Caco-2 (cell line): ENCODE measurements at regions not wholly inside any gene's neighbourhood (a gene's known extent, or its start where the extent isn't known, plus 50 kb on each side); places are given as distances from the start of the nearest gene placed in this dataset.

Experiments used
- BruUV-seq: library from RNA; stranded (reverse); fragments of 400-500 nt; replicated peaks from 2 replicates; lab custom pipeline; 2021; lab: Mats Ljungman, UMichigan
- CTCF ChIA-PET: fragments of 300-600 bp; sonication (Branson Sonifier 250); formaldehyde crosslinking; loops from one replicate; lab custom pipeline; 2022; ENCODE audit warnings: antibody characterized with exemption; lab: Charles Lee
- POLR2A ChIA-PET: fragments of 300-600 bp; sonication (Branson Sonifier 250); formaldehyde crosslinking; loops from one replicate; lab custom pipeline; 2022; ENCODE audit warnings: antibody characterized with exemption; lab: Charles Lee
- DNase-seq, 2 experiments: peaks; one replicate each; pipeline versions ENCODE4 v3.0.0 to v3.0.0-alpha.2; 2020 to 2022
- H3K27me3 ChIP-seq: replicated peaks from 2 replicates; pipeline ENCODE4 v1.6.0; 2011; ENCODE audit warnings: low read length; ENCODE audit not compliant: control insufficient read depth, insufficient read depth
- H3K36me3 ChIP-seq: 2 replicates; pipeline ENCODE4 v1.5.1; 2011; ENCODE audit warnings: low read length; ENCODE audit not compliant: control insufficient read depth, insufficient read depth
- H3K4me1 ChIP-seq: fragments of 250-450 bp; sonication (Bioruptor Pico); 2 replicates; pipeline ENCODE4 v1.5.1; 2020; ENCODE audit warnings: mild to moderate bottlenecking
- H3K4me3 ChIP-seq: 2 replicates; pipeline ENCODE4 v1.5.1; 2011; ENCODE audit warnings: low read depth, mild to moderate bottlenecking, control low read depth, low read length
- H3K9me3 ChIP-seq: fragments of 250-450 bp; sonication (Bioruptor Pico); 2 replicates; pipeline ENCODE4 v1.5.1; 2020; ENCODE audit warnings: mild to moderate bottlenecking, moderate library complexity
- H3K27ac Mint-ChIP-seq: one replicate; pipeline ENCODE4 v1.8.0; 2022; ENCODE audit warnings: mixed read lengths; ENCODE audit not compliant: unreplicated experiment
- H3K27me3 Mint-ChIP-seq: one replicate; pipeline ENCODE4 v1.8.0; 2022; ENCODE audit warnings: mixed read lengths; ENCODE audit not compliant: insufficient read depth, unreplicated experiment
- H3K36me3 Mint-ChIP-seq: one replicate; pipeline ENCODE4 v1.8.0; 2022; ENCODE audit warnings: mild to moderate bottlenecking, mixed read lengths; ENCODE audit not compliant: insufficient read depth, unreplicated experiment
- H3K4me1 Mint-ChIP-seq: one replicate; pipeline ENCODE4 v1.8.0; 2022; ENCODE audit warnings: low read depth, mixed read lengths; ENCODE audit not compliant: unreplicated experiment
- H3K4me3 Mint-ChIP-seq: one replicate; pipeline ENCODE4 v1.8.0; 2022; ENCODE audit warnings: mild to moderate bottlenecking, moderate library complexity, mixed read lengths; ENCODE audit not compliant: unreplicated experiment
- H3K9me3 Mint-ChIP-seq: one replicate; pipeline ENCODE4 v1.8.0; 2022; ENCODE audit warnings: mixed read lengths; ENCODE audit not compliant: unreplicated experiment
- CTCF ChIP-seq, 2 experiments: fragments of 200-600 bp in 1 of 2; IDR thresholded peaks; 1 replicate in 1 of 2; 2 replicates in 1 of 2; pipeline versions ENCODE4 v1.5.1 to v1.8.0; 2011 to 2022; ENCODE audit warnings: antibody characterized with exemption in 1 of 2, control low read depth in 1 of 2, inconsistent platforms in 1 of 2, low read depth in 1 of 2, low read length in 1 of 2, mild to moderate bottlenecking in 1 of 2, moderate library complexity in 1 of 2; ENCODE audit not compliant: insufficient read depth in 1 of 2, severe bottlenecking in 1 of 2, unreplicated experiment in 1 of 2
- intact Hi-C: fragments of 100-400 bp; cut with micrococcal nuclease; formaldehyde crosslinking; loops from one replicate; pipeline ENCODE4 v1.10.0; 2022; ENCODE audit not compliant: unreplicated experiment

- intact Hi-C loops = no loop called here
- ChIA-PET POLR2A (no interaction called here), CTCF (no interaction called here)
- TF ChIP-seq CTCF (IDR thresholded peaks at IDR 0.05; ENCODE audit: insufficient read depth in 1 of 2, low read depth in 1 of 2, low read length in 1 of 2, severe bottlenecking in 1 of 2, unreplicated experiment in 1 of 2) = no peak
- BruUV-seq = no TSS peak
- H3K4me3 ChIP-seq = no peak overlapping the region
- H3K4me1 Mint-ChIP-seq = no peaks in the 10 kb centered on the region
- no peaks in the 10 kb centered on the region for H3K9me3 ChIP-seq
- H3K9me3 Mint-ChIP-seq = no peaks in the 10 kb centered on the region
- DNase-seq = no peak
- H3K27me3 ChIP-seq = no peaks in the 10 kb centered on the region
- H3K36me3 Mint-ChIP-seq = no peaks in the 10 kb centered on the region
- no peaks in the 10 kb centered on the region for H3K4me1 ChIP-seq
- no peak overlapping the region for H3K27ac Mint-ChIP-seq
- H3K27me3 Mint-ChIP-seq = no peaks in the 10 kb centered on the region
- H3K4me3 Mint-ChIP-seq = no peak overlapping the region
- H3K36me3 ChIP-seq = no peaks in the 10 kb centered on the region
Measured at GRCh38 chr1:14462851-14463250, 135.6 kb upstream of the KAZN start.

DNA sequence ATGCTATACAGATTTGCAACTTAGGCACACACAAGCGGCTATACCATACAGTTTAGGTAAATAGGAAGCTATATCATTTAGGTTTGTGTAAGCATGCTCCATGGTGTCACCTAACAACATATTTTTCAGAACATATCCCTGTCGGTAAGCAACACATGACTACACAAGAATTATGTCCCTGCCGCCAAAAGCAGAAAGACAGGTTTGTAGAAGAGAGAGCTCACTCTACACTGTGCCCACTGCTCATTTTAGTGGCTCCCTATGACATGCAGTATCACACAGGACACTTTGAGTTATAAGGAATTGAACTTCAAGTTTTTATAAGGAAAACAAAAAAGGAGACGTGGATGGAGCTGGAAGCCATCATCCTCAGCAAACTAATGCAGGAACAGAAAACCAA lies 132.5 kb upstream of the KAZN start:
- no peak overlapping the region for H3K27ac Mint-ChIP-seq
- no peaks in the 10 kb centered on the region for H3K36me3 Mint-ChIP-seq
- Histone ChIP-seq H3K36me3 (no peaks in the 10 kb centered on the region), H3K4me3 (no peak overlapping the region), H3K9me3 (no peaks in the 10 kb centered on the region), H3K4me1 (no peaks in the 10 kb centered on the region), H3K27me3 (no peaks in the 10 kb centered on the region)
- H3K4me1 Mint-ChIP-seq = no peaks in the 10 kb centered on the region
- intact Hi-C loops = no loop called here
- H3K4me3 Mint-ChIP-seq = no peak overlapping the region
- no peaks in the 10 kb centered on the region for H3K9me3 Mint-ChIP-seq
- no TSS peak for BruUV-seq
- ChIA-PET POLR2A (no interaction called here), CTCF (no interaction called here)
- no peak for TF ChIP-seq CTCF (IDR thresholded peaks at IDR 0.05; ENCODE audit: insufficient read depth in 1 of 2, low read depth in 1 of 2, low read length in 1 of 2, severe bottlenecking in 1 of 2, unreplicated experiment in 1 of 2)
- H3K27me3 Mint-ChIP-seq = peaks cover 3% of the 10 kb centered on the region
- DNase-seq = no peak

GRCh38 chr1:14467112-14467511 lies 131.4 kb upstream of the KAZN start:
- CTCF ChIA-PET = no interaction called here
- no peak overlapping the region for H3K4me3 Mint-ChIP-seq
- POLR2A ChIA-PET = no interaction called here
- Histone ChIP-seq H3K36me3 (no peaks in the 10 kb centered on the region), H3K9me3 (no peaks in the 10 kb centered on the region), H3K4me1 (no peaks in the 10 kb centered on the region), H3K4me3 (no peak overlapping the region), H3K27me3 (no peaks in the 10 kb centered on the region)
- H3K4me1 Mint-ChIP-seq = no peaks in the 10 kb centered on the region
- peaks cover 3% of the 10 kb centered on the region for H3K27me3 Mint-ChIP-seq
- no peak for TF ChIP-seq CTCF (IDR thresholded peaks at IDR 0.05; ENCODE audit: insufficient read depth in 1 of 2, low read depth in 1 of 2, low read length in 1 of 2, severe bottlenecking in 1 of 2, unreplicated experiment in 1 of 2)
- intact Hi-C loops = no loop called here
- no peaks in the 10 kb centered on the region for H3K9me3 Mint-ChIP-seq
- H3K27ac Mint-ChIP-seq = no peak overlapping the region
- DNase-seq = no peak
- no peaks in the 10 kb centered on the region for H3K36me3 Mint-ChIP-seq
- no TSS peak for BruUV-seq
